ENCODE measurements at regions not wholly inside any gene's neighbourhood (a gene's known extent, or its start where the extent isn't known, plus 50 kb on each side); places are given as distances from the start of the nearest gene placed in this dataset.

GRCh38 chr2:57677296-57677695 lies 369.3 kb upstream of the VRK2 start:
- no peak for TF ChIP-seq FOXJ3 (CRISPR knock-in tag; IDR thresholded peaks at IDR 0.05)
- no peak for TF ChIP-seq SMC3 (IDR thresholded peaks at IDR 0.05; ENCODE audit: low read depth, low read length)
- TF ChIP-seq EP300 (IDR thresholded peaks at IDR 0.05; ENCODE audit: borderline replicate concordance in 1 of 2, low read depth in 1 of 2, low read length in 1 of 2), result no peak
- TF ChIP-seq FOSL2 (IDR thresholded peaks at IDR 0.05; ENCODE audit: borderline replicate concordance, low read depth), result no peak
- TF ChIP-seq NFIC (IDR thresholded peaks at IDR 0.05; ENCODE audit: borderline replicate concordance), result no peak
- TF ChIP-seq EZH2phosphoT487 (IDR thresholded peaks at IDR 0.05; ENCODE audit: borderline replicate concordance, low read depth), result no peak
- TF ChIP-seq MXI1 (IDR thresholded peaks at IDR 0.05; ENCODE audit: low read depth, low read length), result no peak
- TF ChIP-seq CHD2 (IDR thresholded peaks at IDR 0.05; ENCODE audit: low read length, partially characterized antibody), result no peak
- TF ChIP-seq IRF3 (IDR thresholded peaks at IDR 0.05; ENCODE audit: low read depth, low read length), result no peak
- TF ChIP-seq RCOR1 (IDR thresholded peaks at IDR 0.05; ENCODE audit: low read length), result no peak
- no peak for TF ChIP-seq MAX (IDR thresholded peaks at IDR 0.05; ENCODE audit: low read depth)
- no peak for TF ChIP-seq YY1 (IDR thresholded peaks at IDR 0.05; ENCODE audit: low read depth)
- no peak for TF ChIP-seq POLR2AphosphoS5 (IDR thresholded peaks at IDR 0.05; ENCODE audit: low read depth, low read length)
- TF ChIP-seq RXRA (IDR thresholded peaks at IDR 0.05; ENCODE audit: borderline replicate concordance, low read depth), result no peak
- Histone ChIP-seq H3K9me2 (no peaks in the 10 kb centered on the region), H3K4me1 (ENCODE audit: control insufficient read depth in 1 of 2, insufficient read depth in 2 of 2, low read depth in 1 of 2, low read length in 1 of 2) (no peaks in the 10 kb centered on the region), H3K27ac (ENCODE audit: low read depth in 2 of 2, low read length in 1 of 2) (no peak overlapping the region), H3K4me3 (ENCODE audit: low read depth in 2 of 2, low read length in 1 of 2) (no peak overlapping the region), H3K36me3 (replicated peaks in 1 of 2; ENCODE audit: control insufficient read depth in 1 of 2, insufficient read depth in 2 of 2, low read length in 1 of 2) (no peaks in the 10 kb centered on the region), H4K20me1 (ENCODE audit: insufficient read depth) (no peaks in the 10 kb centered on the region), H3K79me2 (ENCODE audit: insufficient read depth) (no peaks in the 10 kb centered on the region), H3K4me2 (no peak overlapping the region), H3K9me3 (no peaks in the 10 kb centered on the region), H3K9ac (no peak overlapping the region), H3K27me3 (ENCODE audit: insufficient read depth) (no peaks in the 10 kb centered on the region), H3F3A (replicated peaks; ENCODE audit: insufficient read depth) (no peaks in the 10 kb centered on the region), H2AFZ (ENCODE audit: low read depth) (no peak overlapping the region)
- ChIA-PET POLR2A (no interaction called here), CTCF (no interaction called here)
- no peak for DNase-seq

- H3K27ac ChIP-seq (ENCODE audit: low read depth in 2 of 2, low read length in 1 of 2), result no peak overlapping the region
- no peaks in the 10 kb centered on the region for H3K79me2 ChIP-seq (ENCODE audit: insufficient read depth)
- H4K20me1 ChIP-seq (ENCODE audit: insufficient read depth), result no peaks in the 10 kb centered on the region
- ChIA-PET CTCF (no interaction called here), POLR2A (no interaction called here)
- no peaks in the 10 kb centered on the region for H3K9me2 ChIP-seq
- no peaks in the 10 kb centered on the region for H3K9me3 ChIP-seq
- no peaks in the 10 kb centered on the region for H3F3A ChIP-seq (replicated peaks; ENCODE audit: insufficient read depth)
- H3K4me3 ChIP-seq (ENCODE audit: low read depth in 2 of 2, low read length in 1 of 2), result no peak overlapping the region
- no peak for DNase-seq
- no peak overlapping the region for H2AFZ ChIP-seq (ENCODE audit: low read depth)
- H3K9ac ChIP-seq, result no peak overlapping the region
- no peaks in the 10 kb centered on the region for H3K4me1 ChIP-seq (ENCODE audit: control insufficient read depth in 1 of 2, insufficient read depth in 2 of 2, low read depth in 1 of 2, low read length in 1 of 2)
- no peak overlapping the region for H3K4me2 ChIP-seq
- no peaks in the 10 kb centered on the region for H3K36me3 ChIP-seq (replicated peaks in 1 of 2; ENCODE audit: control insufficient read depth in 1 of 2, insufficient read depth in 2 of 2, low read length in 1 of 2)
- no peak for TF ChIP-seq NRF1 (IDR thresholded peaks at IDR 0.05; ENCODE audit: low read depth, low read length)
- no peak for TF ChIP-seq TCF12 (IDR thresholded peaks at IDR 0.05)
- no peak for TF ChIP-seq GABPA (IDR thresholded peaks at IDR 0.05; ENCODE audit: low read depth)
- TF ChIP-seq YY1 (IDR thresholded peaks at IDR 0.05; ENCODE audit: low read depth), result no peak
- TF ChIP-seq EZH2phosphoT487 (IDR thresholded peaks at IDR 0.05; ENCODE audit: borderline replicate concordance, low read depth), result no peak
- no peak for TF ChIP-seq REST (IDR thresholded peaks at IDR 0.05; ENCODE audit: low read depth, low read length)
- no peak for TF ChIP-seq JUND (IDR thresholded peaks at IDR 0.05)
- TF ChIP-seq CHD2 (IDR thresholded peaks at IDR 0.05; ENCODE audit: low read length, partially characterized antibody), result no peak
- TF ChIP-seq TAF1 (IDR thresholded peaks at IDR 0.05; ENCODE audit: borderline replicate concordance, low read depth, low read length), result no peak
- TF ChIP-seq TEAD4 (IDR thresholded peaks at IDR 0.05; ENCODE audit: borderline replicate concordance, insufficient read depth), result no peak
- no peak for TF ChIP-seq FOSL2 (IDR thresholded peaks at IDR 0.05; ENCODE audit: borderline replicate concordance, low read depth)
- no peak for TF ChIP-seq RAD21 (IDR thresholded peaks at IDR 0.05; ENCODE audit: low read length)
- 0% methylated on average over 1 of the region's 1 CpG for WGBS (ENCODE audit: low lambda C conversion rate)
- H3K27me3 ChIP-seq (ENCODE audit: insufficient read depth), result no peaks in the 10 kb centered on the region
These were observed 365.0 kb upstream of the VRK2 start for GRCh38 chr2:57681650-57682049.
